ENCODE measurements at regions not wholly inside any gene's neighbourhood (a gene's known extent, or its start where the extent isn't known, plus 50 kb on each side); places are given as distances from the start of the nearest gene placed in this dataset.

DNA sequence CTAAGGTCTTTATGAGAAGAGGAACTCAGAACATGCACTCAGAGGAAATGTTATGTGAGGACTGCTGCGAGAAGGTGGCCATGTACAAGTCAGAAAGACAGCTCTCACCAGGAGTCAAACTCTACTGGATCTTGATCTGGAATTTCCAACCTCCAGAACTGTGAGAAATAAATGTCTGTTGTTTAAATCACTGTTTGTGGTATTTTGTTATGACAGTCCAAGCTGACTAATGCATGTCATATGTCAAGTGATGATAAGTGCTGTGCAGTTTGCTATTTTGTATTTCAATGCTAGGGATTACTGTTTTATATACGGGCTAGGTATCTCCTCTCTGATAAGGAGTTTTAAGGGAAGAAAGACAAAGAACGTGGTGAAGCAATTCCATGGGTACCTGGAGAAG is 162.3 kb downstream of the CPEB2 start:
- DNase-seq (ENCODE audit: low spot score) = no peak
- no peak for ATAC-seq
- Histone ChIP-seq H3K36me3 (ENCODE audit: insufficient read depth) (no peaks in the 10 kb centered on the region), H3K27me3 (ENCODE audit: insufficient read depth) (no peaks in the 10 kb centered on the region), H3F3A (replicated peaks; ENCODE audit: low read depth) (no peaks in the 10 kb centered on the region), H2AFZ (no peak overlapping the region), H3K4me3 (no peak overlapping the region), H3K9me2 (ENCODE audit: insufficient read depth) (peaks cover 5% of the 10 kb centered on the region; the same call in 1 of the 2 replicates), H3K27ac (ENCODE audit: low read depth) (no peak overlapping the region), H3K4me1 (ENCODE audit: insufficient read depth) (peaks cover 21% of the 10 kb centered on the region), H3K4me2 (no peak overlapping the region), H3K79me2 (replicated peaks; ENCODE audit: insufficient read depth) (no peaks in the 10 kb centered on the region), H4K20me1 (replicated peaks; ENCODE audit: insufficient read depth) (no peaks in the 10 kb centered on the region)
- H3K9me3 Mint-ChIP-seq = no peaks in the 10 kb centered on the region
- H3K4me1 Mint-ChIP-seq = peaks cover 21% of the 10 kb centered on the region
- H3K36me3 Mint-ChIP-seq (ENCODE audit: low read depth) = no peaks in the 10 kb centered on the region
- peaks cover 4% of the 10 kb centered on the region for H3K27me3 Mint-ChIP-seq (ENCODE audit: insufficient read depth, low read depth, poor library complexity)
- no peak overlapping the region for H3K27ac Mint-ChIP-seq
- H3K4me3 Mint-ChIP-seq = no peak overlapping the region
- TF ChIP-seq ZNF114 (CRISPR knock-in tag; IDR thresholded peaks at IDR 0.05) (no peak), JUNB (IDR thresholded peaks at IDR 0.05; ENCODE audit: unreplicated experiment) (no peak), EZH2phosphoT487 (IDR thresholded peaks at IDR 0.05; ENCODE audit: unreplicated experiment) (no peak), STAT1 (IDR thresholded peaks at IDR 0.05; ENCODE audit: unreplicated experiment) (no peak), POLR2AphosphoS5 (IDR thresholded peaks at IDR 0.05; ENCODE audit: low read depth) (no peak), ZNF331 (CRISPR knock-in tag; IDR thresholded peaks at IDR 0.05; ENCODE audit: low read depth) (no peak), EZH2 (IDR thresholded peaks at IDR 0.05; ENCODE audit: low read depth, unreplicated experiment) (no peak), NANOG (IDR thresholded peaks at IDR 0.05; ENCODE audit: borderline replicate concordance) (no peak), CREB1 (CRISPR knock-in tag; IDR thresholded peaks at IDR 0.05; ENCODE audit: low read depth) (no peak)
- TF ChIP-seq, protein P1, sequence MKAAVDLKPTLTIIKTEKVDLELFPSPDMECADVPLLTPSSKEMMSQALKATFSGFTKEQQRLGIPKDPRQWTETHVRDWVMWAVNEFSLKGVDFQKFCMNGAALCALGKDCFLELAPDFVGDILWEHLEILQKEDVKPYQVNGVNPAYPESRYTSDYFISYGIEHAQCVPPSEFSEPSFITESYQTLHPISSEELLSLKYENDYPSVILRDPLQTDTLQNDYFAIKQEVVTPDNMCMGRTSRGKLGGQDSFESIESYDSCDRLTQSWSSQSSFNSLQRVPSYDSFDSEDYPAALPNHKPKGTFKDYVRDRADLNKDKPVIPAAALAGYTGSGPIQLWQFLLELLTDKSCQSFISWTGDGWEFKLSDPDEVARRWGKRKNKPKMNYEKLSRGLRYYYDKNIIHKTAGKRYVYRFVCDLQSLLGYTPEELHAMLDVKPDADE (IDR thresholded peaks at IDR 0.05) = no peak
- TF ChIP-seq, protein P2, sequence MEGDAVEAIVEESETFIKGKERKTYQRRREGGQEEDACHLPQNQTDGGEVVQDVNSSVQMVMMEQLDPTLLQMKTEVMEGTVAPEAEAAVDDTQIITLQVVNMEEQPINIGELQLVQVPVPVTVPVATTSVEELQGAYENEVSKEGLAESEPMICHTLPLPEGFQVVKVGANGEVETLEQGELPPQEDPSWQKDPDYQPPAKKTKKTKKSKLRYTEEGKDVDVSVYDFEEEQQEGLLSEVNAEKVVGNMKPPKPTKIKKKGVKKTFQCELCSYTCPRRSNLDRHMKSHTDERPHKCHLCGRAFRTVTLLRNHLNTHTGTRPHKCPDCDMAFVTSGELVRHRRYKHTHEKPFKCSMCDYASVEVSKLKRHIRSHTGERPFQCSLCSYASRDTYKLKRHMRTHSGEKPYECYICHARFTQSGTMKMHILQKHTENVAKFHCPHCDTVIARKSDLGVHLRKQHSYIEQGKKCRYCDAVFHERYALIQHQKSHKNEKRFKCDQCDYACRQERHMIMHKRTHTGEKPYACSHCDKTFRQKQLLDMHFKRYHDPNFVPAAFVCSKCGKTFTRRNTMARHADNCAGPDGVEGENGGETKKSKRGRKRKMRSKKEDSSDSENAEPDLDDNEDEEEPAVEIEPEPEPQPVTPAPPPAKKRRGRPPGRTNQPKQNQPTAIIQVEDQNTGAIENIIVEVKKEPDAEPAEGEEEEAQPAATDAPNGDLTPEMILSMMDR (conservative IDR thresholded peaks at IDR 0.05; ENCODE audit: low read depth in 2 of 2) = no peak
- TF ChIP-seq, protein P3, sequence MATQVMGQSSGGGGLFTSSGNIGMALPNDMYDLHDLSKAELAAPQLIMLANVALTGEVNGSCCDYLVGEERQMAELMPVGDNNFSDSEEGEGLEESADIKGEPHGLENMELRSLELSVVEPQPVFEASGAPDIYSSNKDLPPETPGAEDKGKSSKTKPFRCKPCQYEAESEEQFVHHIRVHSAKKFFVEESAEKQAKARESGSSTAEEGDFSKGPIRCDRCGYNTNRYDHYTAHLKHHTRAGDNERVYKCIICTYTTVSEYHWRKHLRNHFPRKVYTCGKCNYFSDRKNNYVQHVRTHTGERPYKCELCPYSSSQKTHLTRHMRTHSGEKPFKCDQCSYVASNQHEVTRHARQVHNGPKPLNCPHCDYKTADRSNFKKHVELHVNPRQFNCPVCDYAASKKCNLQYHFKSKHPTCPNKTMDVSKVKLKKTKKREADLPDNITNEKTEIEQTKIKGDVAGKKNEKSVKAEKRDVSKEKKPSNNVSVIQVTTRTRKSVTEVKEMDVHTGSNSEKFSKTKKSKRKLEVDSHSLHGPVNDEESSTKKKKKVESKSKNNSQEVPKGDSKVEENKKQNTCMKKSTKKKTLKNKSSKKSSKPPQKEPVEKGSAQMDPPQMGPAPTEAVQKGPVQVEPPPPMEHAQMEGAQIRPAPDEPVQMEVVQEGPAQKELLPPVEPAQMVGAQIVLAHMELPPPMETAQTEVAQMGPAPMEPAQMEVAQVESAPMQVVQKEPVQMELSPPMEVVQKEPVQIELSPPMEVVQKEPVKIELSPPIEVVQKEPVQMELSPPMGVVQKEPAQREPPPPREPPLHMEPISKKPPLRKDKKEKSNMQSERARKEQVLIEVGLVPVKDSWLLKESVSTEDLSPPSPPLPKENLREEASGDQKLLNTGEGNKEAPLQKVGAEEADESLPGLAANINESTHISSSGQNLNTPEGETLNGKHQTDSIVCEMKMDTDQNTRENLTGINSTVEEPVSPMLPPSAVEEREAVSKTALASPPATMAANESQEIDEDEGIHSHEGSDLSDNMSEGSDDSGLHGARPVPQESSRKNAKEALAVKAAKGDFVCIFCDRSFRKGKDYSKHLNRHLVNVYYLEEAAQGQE (IDR thresholded peaks at IDR 0.05; ENCODE audit: unreplicated experiment) = no peak
- TF ChIP-seq, protein P4, sequence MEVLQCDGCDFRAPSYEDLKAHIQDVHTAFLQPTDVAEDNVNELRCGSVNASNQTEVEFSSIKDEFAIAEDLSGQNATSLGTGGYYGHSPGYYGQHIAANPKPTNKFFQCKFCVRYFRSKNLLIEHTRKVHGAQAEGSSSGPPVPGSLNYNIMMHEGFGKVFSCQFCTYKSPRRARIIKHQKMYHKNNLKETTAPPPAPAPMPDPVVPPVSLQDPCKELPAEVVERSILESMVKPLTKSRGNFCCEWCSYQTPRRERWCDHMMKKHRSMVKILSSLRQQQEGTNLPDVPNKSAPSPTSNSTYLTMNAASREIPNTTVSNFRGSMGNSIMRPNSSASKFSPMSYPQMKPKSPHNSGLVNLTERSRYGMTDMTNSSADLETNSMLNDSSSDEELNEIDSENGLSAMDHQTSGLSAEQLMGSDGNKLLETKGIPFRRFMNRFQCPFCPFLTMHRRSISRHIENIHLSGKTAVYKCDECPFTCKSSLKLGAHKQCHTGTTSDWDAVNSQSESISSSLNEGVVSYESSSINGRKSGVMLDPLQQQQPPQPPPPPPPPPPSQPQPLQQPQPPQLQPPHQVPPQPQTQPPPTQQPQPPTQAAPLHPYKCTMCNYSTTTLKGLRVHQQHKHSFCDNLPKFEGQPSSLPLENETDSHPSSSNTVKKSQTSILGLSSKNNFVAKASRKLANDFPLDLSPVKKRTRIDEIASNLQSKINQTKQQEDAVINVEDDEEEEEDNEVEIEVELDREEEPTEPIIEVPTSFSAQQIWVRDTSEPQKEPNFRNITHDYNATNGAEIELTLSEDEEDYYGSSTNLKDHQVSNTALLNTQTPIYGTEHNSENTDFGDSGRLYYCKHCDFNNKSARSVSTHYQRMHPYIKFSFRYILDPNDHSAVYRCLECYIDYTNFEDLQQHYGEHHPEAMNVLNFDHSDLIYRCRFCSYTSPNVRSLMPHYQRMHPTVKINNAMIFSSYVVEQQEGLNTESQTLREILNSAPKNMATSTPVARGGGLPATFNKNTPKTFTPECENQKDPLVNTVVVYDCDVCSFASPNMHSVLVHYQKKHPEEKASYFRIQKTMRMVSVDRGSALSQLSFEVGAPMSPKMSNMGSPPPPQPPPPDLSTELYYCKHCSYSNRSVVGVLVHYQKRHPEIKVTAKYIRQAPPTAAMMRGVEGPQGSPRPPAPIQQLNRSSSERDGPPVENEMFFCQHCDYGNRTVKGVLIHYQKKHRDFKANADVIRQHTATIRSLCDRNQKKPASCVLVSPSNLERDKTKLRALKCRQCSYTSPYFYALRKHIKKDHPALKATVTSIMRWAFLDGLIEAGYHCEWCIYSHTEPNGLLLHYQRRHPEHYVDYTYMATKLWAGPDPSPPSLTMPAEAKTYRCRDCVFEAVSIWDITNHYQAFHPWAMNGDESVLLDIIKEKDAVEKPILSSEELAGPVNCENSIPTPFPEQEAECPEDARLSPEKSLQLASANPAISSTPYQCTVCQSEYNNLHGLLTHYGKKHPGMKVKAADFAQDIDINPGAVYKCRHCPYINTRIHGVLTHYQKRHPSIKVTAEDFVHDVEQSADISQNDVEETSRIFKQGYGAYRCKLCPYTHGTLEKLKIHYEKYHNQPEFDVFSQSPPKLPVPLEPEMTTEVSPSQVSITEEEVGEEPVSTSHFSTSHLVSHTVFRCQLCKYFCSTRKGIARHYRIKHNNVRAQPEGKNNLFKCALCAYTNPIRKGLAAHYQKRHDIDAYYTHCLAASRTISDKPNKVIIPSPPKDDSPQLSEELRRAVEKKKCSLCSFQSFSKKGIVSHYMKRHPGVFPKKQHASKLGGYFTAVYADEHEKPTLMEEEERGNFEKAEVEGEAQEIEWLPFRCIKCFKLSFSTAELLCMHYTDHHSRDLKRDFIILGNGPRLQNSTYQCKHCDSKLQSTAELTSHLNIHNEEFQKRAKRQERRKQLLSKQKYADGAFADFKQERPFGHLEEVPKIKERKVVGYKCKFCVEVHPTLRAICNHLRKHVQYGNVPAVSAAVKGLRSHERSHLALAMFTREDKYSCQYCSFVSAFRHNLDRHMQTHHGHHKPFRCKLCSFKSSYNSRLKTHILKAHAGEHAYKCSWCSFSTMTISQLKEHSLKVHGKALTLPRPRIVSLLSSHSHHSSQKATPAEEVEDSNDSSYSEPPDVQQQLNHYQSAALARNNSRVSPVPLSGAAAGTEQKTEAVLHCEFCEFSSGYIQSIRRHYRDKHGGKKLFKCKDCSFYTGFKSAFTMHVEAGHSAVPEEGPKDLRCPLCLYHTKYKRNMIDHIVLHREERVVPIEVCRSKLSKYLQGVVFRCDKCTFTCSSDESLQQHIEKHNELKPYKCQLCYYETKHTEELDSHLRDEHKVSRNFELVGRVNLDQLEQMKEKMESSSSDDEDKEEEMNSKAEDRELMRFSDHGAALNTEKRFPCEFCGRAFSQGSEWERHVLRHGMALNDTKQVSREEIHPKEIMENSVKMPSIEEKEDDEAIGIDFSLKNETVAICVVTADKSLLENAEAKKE (CRISPR knock-in tag; IDR thresholded peaks at IDR 0.05) = no peak
